Subcutaneous abdominal adipose tissue (tissue), 5 donors: ENCODE measurements at regions not wholly inside any gene's neighbourhood (a gene's known extent, or its start where the extent isn't known, plus 50 kb on each side); places are given as distances from the start of the nearest gene placed in this dataset.

Source experiments
- H3K27ac ChIP-seq: one replicate; pipeline ENCODE4 v1.7.0; 2013; ENCODE audit warnings: low read depth, mild to moderate bottlenecking, inconsistent platforms, low read length, moderate library complexity
- H3K27me3 ChIP-seq, 5 donors: one replicate each; pipeline ENCODE4 v1.7.0; 2013; ENCODE audit warnings: low read length in 5 of 5, inconsistent platforms in 1 of 5; ENCODE audit not compliant: control insufficient read depth in 5 of 5, insufficient read depth in 4 of 5
- H3K36me3 ChIP-seq, 5 donors: one replicate each; pipeline ENCODE4 v1.7.0; 2013; ENCODE audit warnings: low read length in 5 of 5; ENCODE audit not compliant: control insufficient read depth in 5 of 5, insufficient read depth in 5 of 5
- H3K4me1 ChIP-seq, 5 donors: one replicate each; pipeline ENCODE4 v1.7.0; 2013; ENCODE audit warnings: low read length in 5 of 5, mild to moderate bottlenecking in 3 of 5, moderate library complexity in 1 of 5; ENCODE audit not compliant: control insufficient read depth in 5 of 5, insufficient read depth in 5 of 5
- H3K4me3 ChIP-seq, 5 donors: one replicate each; pipeline ENCODE4 v1.7.0; 2013; ENCODE audit warnings: low read length in 5 of 5, low read depth in 1 of 5
- H3K9ac ChIP-seq, 5 donors: one replicate each; pipeline ENCODE4 v1.7.0; 2013; ENCODE audit warnings: low read length in 5 of 5, mild to moderate bottlenecking in 4 of 5, moderate library complexity in 3 of 5
- H3K9me3 ChIP-seq, 5 donors: one replicate each; pipeline ENCODE4 v1.7.0; 2013; ENCODE audit warnings: low read length in 5 of 5; ENCODE audit not compliant: control insufficient read depth in 5 of 5
- donor health status: healthy.
- donor health status: healthy.
- donor health status: healthy.
- donor health status: healthy.
- donor health status: healthy.

- H3K9ac ChIP-seq = no peak overlapping the region
Observed at GRCh38 chr4:53734584-53735353, 143.5 kb upstream of the LNX1 start.

GRCh38 chr4:53734182-53734581 is 142.9 kb upstream of the LNX1 start:
- no peak overlapping the region for H3K9ac ChIP-seq
- no peak overlapping the region for H3K4me3 ChIP-seq
- no peaks in the 10 kb centered on the region for H3K36me3 ChIP-seq
- no peak overlapping the region for H3K27ac ChIP-seq
- peaks cover 0 to 3% (median 0%) of the 10 kb centered on the region in 5 donors for H3K4me1 ChIP-seq
- H3K27me3 ChIP-seq = no peaks in the 10 kb centered on the region
- no peaks in the 10 kb centered on the region for H3K9me3 ChIP-seq

More at GRCh38 chr4:53734584-53735353, 143.5 kb upstream of the LNX1 start:
- Histone ChIP-seq H3K4me3 (no peak overlapping the region), H3K4me1 (peaks cover 0 to 3% (median 0%) of the 10 kb centered on the region in 5 donors), H3K36me3 (no peaks in the 10 kb centered on the region), H3K27ac (no peak overlapping the region), H3K27me3 (no peaks in the 10 kb centered on the region), H3K9me3 (no peaks in the 10 kb centered on the region)

- H3K9ac ChIP-seq = no peak overlapping the region
- no peak overlapping the region for H3K4me3 ChIP-seq
- H3K4me1 ChIP-seq = peaks cover 0 to 3% (median 0%) of the 10 kb centered on the region in 5 donors
- H3K27ac ChIP-seq = no peak overlapping the region
- H3K9me3 ChIP-seq = no peaks in the 10 kb centered on the region
- no peaks in the 10 kb centered on the region for H3K27me3 ChIP-seq
- no peaks in the 10 kb centered on the region for H3K36me3 ChIP-seq
Observed at GRCh38 chr4:53732661-53733060, 141.4 kb upstream of the LNX1 start.

GRCh38 chr4:53730031-53730805 is 138.9 kb upstream of the LNX1 start:
- Histone ChIP-seq H3K27ac (no peak overlapping the region), H3K9me3 (no peaks in the 10 kb centered on the region), H3K4me3 (no peak overlapping the region), H3K9ac (no peak overlapping the region), H3K4me1 (peaks cover 0 to 3% (median 0%) of the 10 kb centered on the region in 5 donors), H3K36me3 (no peaks in the 10 kb centered on the region), H3K27me3 (no peaks in the 10 kb centered on the region)

DNA sequence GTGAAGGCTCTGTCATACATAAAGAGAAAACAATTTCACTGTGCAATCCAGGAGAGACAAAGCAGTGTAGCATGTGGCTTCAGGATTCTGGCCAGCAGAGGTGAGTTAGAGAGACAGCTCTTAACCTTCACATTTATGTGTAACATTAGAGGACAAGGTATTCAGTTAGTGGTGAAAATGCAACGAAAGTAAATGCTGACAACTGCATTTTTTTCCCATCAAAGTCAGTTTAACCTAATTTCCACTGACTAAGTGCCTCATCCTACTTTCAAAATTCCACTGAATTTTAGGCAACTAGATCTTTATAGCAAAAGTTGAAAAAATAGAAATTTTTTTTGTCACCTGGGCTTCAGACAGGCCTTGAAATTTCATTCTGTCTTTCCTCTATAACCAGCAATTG is 130.8 kb upstream of the LNX1 start:
- Histone ChIP-seq H3K27ac (no peak overlapping the region), H3K4me1 (peaks cover 0 to 2% (median 0%) of the 10 kb centered on the region in 5 donors), H3K9me3 (no peaks in the 10 kb centered on the region), H3K9ac (no peak overlapping the region), H3K4me3 (no peak overlapping the region), H3K36me3 (no peaks in the 10 kb centered on the region), H3K27me3 (no peaks in the 10 kb centered on the region)

DNA sequence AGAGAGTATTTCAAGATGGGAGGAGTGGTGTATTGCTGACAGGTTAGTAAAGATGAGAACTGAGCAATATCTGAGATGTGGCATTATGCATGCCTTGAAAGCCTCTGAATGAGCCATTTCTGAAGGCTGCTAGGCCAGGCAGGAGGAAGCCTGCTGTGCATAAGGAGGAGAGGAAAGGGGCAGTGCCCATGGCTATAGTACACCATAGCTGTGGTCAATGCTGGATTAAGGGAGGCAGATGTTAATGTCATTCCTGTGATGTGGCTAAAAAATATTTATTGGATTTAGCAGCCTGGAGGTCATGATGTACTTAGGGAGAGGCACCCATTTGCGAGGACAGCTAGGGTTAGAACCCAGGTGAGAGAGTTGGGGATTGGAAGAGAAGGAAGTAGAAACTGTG is 130.0 kb upstream of the LNX1 start:
- Histone ChIP-seq H3K4me1 (peaks cover 0 to 9% (median 0%) of the 10 kb centered on the region in 5 donors), H3K27ac (no peak overlapping the region), H3K4me3 (no peak overlapping the region)

DNA sequence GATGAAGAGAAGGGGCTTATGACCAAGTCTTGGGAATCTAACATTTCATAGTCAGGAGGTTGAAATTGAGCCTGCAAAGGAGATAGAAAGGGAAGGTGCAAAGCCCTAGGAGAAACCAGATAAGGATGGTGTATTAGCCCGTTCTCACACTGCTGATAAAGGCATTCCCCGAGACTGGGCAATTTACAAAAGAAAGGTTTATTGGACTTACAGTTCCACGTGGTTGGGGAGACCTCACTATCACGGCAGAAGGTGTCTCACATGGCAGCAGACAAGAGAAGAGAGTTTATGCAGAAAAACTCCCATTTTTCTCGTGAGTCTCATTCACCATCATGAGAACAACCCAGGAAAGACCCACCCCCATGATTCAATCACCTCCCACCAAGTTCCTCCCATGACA is 129.5 kb upstream of the LNX1 start:
- peaks cover 0 to 9% (median 0%) of the 10 kb centered on the region in 5 donors for H3K4me1 ChIP-seq
- no peak overlapping the region for H3K27ac ChIP-seq
- no peaks in the 10 kb centered on the region for H3K36me3 ChIP-seq
- H3K9ac ChIP-seq = no peak overlapping the region
- no peak overlapping the region for H3K4me3 ChIP-seq
- H3K9me3 ChIP-seq = no peaks in the 10 kb centered on the region
- H3K27me3 ChIP-seq = no peaks in the 10 kb centered on the region

More for the DNA sequence above, 130.0 kb upstream of the LNX1 start:
- Histone ChIP-seq H3K9ac (no peak overlapping the region), H3K27me3 (no peaks in the 10 kb centered on the region), H3K9me3 (no peaks in the 10 kb centered on the region), H3K36me3 (no peaks in the 10 kb centered on the region)

GRCh38 chr4:53717064-53717549 is 125.8 kb upstream of the LNX1 start:
- no peak overlapping the region for H3K4me3 ChIP-seq
- H3K36me3 ChIP-seq = no peaks in the 10 kb centered on the region
- peaks cover 0 to 11% (median 0%) of the 10 kb centered on the region in 5 donors for H3K4me1 ChIP-seq
- H3K9me3 ChIP-seq = no peaks in the 10 kb centered on the region
- H3K27me3 ChIP-seq = no peaks in the 10 kb centered on the region
- H3K9ac ChIP-seq = no peak overlapping the region
- H3K27ac ChIP-seq = no peak overlapping the region

DNA sequence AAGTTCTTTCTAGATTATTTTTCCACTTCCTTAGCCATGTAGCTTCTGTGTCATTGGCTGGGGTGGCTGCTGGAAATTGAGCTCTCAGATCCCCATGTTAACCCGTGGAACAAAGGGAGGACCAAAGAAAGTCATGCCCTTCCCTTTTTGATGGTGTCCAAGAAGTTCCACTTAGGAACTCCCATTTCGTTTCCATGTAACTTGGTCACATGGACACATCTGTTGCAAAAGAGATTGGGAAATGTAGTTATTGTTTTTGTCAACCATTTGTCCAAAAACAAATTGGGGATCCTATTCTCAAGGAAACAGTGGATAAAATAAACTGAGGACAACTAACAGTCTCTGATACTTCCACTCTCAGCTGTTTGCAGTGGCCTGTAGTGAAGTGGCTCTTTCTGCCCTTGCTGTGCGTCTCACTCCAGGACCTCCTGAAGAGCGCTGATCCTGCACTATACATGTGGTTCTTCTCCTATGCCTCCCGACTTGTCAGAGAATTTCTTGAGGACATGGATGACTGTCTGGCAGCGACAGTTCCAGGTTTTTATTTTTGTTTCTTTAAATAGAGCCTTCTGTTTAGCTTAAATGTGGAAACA is 125.3 kb upstream of the LNX1 start:
- Histone ChIP-seq H3K27ac (no peak overlapping the region), H3K9ac (no peak overlapping the region), H3K36me3 (no peaks in the 10 kb centered on the region), H3K9me3 (no peaks in the 10 kb centered on the region), H3K4me1 (peaks cover 0 to 11% (median 0%) of the 10 kb centered on the region in 5 donors), H3K27me3 (peaks cover 0 to 2% (median 0%) of the 10 kb centered on the region in 5 donors), H3K4me3 (no peak overlapping the region)

GRCh38 chr4:53716011-53716410 is 124.7 kb upstream of the LNX1 start:
- Histone ChIP-seq H3K9ac (no peak overlapping the region), H3K9me3 (no peaks in the 10 kb centered on the region), H3K4me3 (no peak overlapping the region), H3K36me3 (no peaks in the 10 kb centered on the region), H3K27ac (no peak overlapping the region), H3K27me3 (peaks cover 0 to 3% (median 0%) of the 10 kb centered on the region in 5 donors), H3K4me1 (peaks cover 0 to 11% (median 0%) of the 10 kb centered on the region in 5 donors)
